Osteocyte (in vitro differentiated cells): ENCODE measurements at regions not wholly inside any gene's neighbourhood (a gene's known extent, or its start where the extent isn't known, plus 50 kb on each side); places are given as distances from the start of the nearest gene placed in this dataset.

ENCODE experiments used
- DNase-seq: peaks from one replicate; pipeline ENCODE4 v3.0.0; 2021; ENCODE audit warnings: mixed read lengths; ENCODE audit not compliant: unreplicated experiment; ENCODE audit errors: extremely low spot score
- H3K27ac Mint-ChIP-seq: one replicate; pipeline ENCODE4 v1.8.0; 2021; ENCODE audit warnings: mild to moderate bottlenecking, mixed read lengths; ENCODE audit not compliant: unreplicated experiment
- H3K27me3 Mint-ChIP-seq: one replicate; pipeline ENCODE4 v1.8.0; 2021; ENCODE audit warnings: mixed read lengths; ENCODE audit not compliant: unreplicated experiment
- H3K36me3 Mint-ChIP-seq: one replicate; pipeline ENCODE4 v1.8.0; 2021; ENCODE audit warnings: mixed read lengths; ENCODE audit not compliant: unreplicated experiment
- H3K4me1 Mint-ChIP-seq: one replicate; pipeline ENCODE4 v1.8.0; 2021; ENCODE audit warnings: mixed read lengths; ENCODE audit not compliant: unreplicated experiment
- H3K4me3 Mint-ChIP-seq: one replicate; pipeline ENCODE4 v1.8.0; 2021; ENCODE audit warnings: mild to moderate bottlenecking, moderate library complexity, mixed read lengths; ENCODE audit not compliant: unreplicated experiment
- H3K9me3 Mint-ChIP-seq: one replicate; pipeline ENCODE4 v1.8.0; 2021; ENCODE audit warnings: mixed read lengths; ENCODE audit not compliant: unreplicated experiment
- TF ChIP-seq, protein P1 (sequence below): fragments of 200-600 bp; sonication (generic); IDR thresholded peaks from 2 replicates; pipeline ENCODE4 v1.5.0; 2021; ENCODE audit warnings: antibody characterized with exemption, mild to moderate bottlenecking, moderate library complexity

DNA sequence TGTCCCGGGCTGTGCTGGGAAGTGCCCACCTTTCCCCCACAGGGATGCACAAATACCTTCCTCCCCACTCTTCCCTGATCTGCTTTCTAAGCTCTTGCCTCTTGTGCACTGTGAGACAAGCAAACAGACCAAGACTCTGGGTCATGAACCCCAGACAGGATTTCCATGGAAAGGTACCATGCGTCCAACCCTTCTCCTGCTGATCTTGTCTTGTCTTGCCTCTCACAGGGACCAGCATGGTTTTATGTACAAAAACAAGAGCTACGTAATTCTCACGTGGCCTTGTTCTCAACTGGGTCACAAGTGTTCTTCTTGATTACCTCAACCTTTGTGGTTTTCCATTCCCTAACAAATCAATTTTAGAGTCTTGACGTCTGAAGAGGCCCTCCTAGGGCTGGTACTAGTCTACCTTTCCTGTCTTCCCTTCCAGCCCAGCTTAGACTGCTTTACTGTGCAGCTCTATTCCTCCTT, 176.5 kb upstream of the MAP3K1 start:
- Mint-ChIP-seq H3K27ac (no peak overlapping the region), H3K36me3 (no peaks in the 10 kb centered on the region), H3K27me3 (no peaks in the 10 kb centered on the region), H3K4me1 (peaks cover 25% of the 10 kb centered on the region), H3K9me3 (no peaks in the 10 kb centered on the region), H3K4me3 (no peak overlapping the region)
- DNase-seq: no peak
- TF ChIP-seq, protein P1, sequence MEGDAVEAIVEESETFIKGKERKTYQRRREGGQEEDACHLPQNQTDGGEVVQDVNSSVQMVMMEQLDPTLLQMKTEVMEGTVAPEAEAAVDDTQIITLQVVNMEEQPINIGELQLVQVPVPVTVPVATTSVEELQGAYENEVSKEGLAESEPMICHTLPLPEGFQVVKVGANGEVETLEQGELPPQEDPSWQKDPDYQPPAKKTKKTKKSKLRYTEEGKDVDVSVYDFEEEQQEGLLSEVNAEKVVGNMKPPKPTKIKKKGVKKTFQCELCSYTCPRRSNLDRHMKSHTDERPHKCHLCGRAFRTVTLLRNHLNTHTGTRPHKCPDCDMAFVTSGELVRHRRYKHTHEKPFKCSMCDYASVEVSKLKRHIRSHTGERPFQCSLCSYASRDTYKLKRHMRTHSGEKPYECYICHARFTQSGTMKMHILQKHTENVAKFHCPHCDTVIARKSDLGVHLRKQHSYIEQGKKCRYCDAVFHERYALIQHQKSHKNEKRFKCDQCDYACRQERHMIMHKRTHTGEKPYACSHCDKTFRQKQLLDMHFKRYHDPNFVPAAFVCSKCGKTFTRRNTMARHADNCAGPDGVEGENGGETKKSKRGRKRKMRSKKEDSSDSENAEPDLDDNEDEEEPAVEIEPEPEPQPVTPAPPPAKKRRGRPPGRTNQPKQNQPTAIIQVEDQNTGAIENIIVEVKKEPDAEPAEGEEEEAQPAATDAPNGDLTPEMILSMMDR: no peak

DNA sequence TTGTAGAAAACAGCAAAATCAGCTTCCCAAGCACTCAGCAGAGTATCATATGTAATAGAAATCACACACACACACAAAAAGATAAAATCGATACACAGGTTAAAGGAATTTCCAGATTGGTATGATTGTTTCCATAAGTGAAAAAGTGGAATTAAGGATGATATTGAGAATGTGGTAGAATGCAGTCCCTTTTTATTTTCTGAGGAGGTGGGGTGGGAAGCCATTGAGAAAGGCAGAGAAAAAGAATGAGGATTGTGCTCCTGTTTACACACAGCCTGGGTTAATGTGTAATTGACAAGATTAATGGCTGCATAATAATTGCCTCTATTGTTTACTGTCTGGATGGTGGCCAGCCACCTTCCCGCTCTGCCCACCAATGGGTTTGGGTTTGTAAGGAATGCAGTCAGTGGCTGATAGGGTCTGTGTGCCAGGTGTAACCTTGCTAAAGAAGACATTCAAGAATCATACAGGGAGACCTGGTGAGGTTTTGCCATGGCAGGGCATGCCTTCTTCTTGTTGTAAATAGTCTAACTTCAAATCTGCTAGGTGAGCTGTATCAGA, 177.2 kb upstream of the MAP3K1 start:
- no peak for DNase-seq
- H3K27me3 Mint-ChIP-seq: no peaks in the 10 kb centered on the region
- H3K36me3 Mint-ChIP-seq: no peaks in the 10 kb centered on the region
- H3K27ac Mint-ChIP-seq: no peak overlapping the region
- TF ChIP-seq, protein P1: no peak
- no peak overlapping the region for H3K4me3 Mint-ChIP-seq
- H3K4me1 Mint-ChIP-seq: peaks cover 26% of the 10 kb centered on the region
- H3K9me3 Mint-ChIP-seq: peaks cover 1% of the 10 kb centered on the region

DNA sequence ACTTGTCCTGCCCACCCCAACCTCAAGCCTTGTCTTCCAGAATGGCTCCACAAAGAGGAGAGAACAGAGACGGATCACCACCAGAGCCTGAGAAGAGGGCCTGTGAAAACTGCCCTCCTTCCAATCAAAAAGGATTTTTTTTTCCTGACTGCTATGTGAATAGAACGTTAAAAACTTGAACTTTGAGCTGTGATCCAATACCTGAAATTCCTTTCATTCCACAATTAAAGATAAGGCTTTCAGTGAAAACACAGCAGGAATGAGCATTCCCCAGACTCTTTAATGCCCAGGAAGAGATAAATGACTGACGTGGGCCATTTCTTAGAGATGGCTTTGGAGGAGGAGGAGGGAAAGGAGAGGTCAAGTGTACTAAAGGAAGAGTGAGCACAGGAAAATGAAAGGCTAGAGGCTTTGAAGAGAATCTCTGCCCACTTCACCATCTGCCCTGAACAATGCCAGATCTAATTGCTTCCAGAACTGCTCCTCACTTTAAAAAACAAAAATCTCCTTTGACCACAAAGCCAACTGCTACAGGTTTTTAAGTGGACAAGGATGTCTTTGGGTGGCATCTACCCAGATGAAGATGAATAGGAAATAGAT, 177.9 kb upstream of the MAP3K1 start:
- H3K36me3 Mint-ChIP-seq: peaks cover 2% of the 10 kb centered on the region
- H3K27me3 Mint-ChIP-seq: no peaks in the 10 kb centered on the region
- H3K4me3 Mint-ChIP-seq: no peak overlapping the region
- H3K9me3 Mint-ChIP-seq: peaks cover 7% of the 10 kb centered on the region
- H3K27ac Mint-ChIP-seq: no peak overlapping the region
- TF ChIP-seq, protein P1: no peak
- DNase-seq: no peak
- peaks cover 29% of the 10 kb centered on the region for H3K4me1 Mint-ChIP-seq

DNA sequence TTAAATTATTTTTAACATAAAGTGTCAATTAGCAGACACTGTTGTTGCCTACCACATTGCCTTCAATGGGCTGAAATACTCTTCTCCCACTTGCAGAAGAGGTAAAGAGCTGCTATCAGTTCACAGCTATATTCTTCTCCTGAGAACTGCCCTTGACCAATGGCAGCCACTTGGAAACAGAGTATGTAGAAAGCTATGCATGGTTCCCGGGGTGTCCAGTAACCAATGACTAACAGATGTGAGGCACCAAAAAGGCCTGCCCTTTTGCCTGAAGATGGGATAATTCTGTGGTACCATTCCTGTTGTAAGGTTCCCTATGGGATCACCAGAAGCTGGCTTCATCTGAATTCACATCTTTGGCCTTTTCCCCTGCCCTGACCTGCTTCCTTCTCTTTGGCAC, 181.4 kb upstream of the MAP3K1 start:
- Mint-ChIP-seq H3K27me3 (no peaks in the 10 kb centered on the region), H3K36me3 (peaks cover 2% of the 10 kb centered on the region), H3K9me3 (peaks cover 11% of the 10 kb centered on the region), H3K4me3 (no peak overlapping the region), H3K4me1 (peaks cover 29% of the 10 kb centered on the region), H3K27ac (no peak overlapping the region)
- no peak for DNase-seq
- TF ChIP-seq, protein P1: no peak

DNA sequence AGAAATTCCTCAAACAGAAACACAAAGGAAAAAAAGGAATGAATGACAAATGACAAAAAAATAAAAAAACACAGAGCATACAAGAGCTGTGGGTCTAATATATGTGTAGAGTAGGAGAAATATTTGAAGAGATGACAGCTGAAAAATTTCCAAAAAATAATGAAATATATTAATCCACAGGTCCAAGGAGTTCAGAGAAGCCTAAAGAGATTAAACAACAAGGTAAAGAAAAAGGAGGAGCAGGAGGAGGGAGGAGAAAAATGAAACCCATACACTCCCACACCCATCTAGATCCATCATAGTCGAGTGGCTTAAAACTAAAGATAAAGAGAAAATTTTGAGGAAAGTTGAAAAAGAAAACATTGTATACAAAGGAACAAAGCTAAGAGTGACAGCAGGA, 182.4 kb upstream of the MAP3K1 start:
- TF ChIP-seq, protein P1: no peak
- DNase-seq: no peak
- Mint-ChIP-seq H3K9me3 (peaks cover 15% of the 10 kb centered on the region), H3K27ac (no peak overlapping the region), H3K27me3 (no peaks in the 10 kb centered on the region), H3K36me3 (peaks cover 2% of the 10 kb centered on the region), H3K4me3 (no peak overlapping the region), H3K4me1 (peaks cover 30% of the 10 kb centered on the region)
